ENCODE measurements at regions not wholly inside any gene's neighbourhood (a gene's known extent, or its start where the extent isn't known, plus 50 kb on each side); places are given as distances from the start of the nearest gene placed in this dataset.

DNA sequence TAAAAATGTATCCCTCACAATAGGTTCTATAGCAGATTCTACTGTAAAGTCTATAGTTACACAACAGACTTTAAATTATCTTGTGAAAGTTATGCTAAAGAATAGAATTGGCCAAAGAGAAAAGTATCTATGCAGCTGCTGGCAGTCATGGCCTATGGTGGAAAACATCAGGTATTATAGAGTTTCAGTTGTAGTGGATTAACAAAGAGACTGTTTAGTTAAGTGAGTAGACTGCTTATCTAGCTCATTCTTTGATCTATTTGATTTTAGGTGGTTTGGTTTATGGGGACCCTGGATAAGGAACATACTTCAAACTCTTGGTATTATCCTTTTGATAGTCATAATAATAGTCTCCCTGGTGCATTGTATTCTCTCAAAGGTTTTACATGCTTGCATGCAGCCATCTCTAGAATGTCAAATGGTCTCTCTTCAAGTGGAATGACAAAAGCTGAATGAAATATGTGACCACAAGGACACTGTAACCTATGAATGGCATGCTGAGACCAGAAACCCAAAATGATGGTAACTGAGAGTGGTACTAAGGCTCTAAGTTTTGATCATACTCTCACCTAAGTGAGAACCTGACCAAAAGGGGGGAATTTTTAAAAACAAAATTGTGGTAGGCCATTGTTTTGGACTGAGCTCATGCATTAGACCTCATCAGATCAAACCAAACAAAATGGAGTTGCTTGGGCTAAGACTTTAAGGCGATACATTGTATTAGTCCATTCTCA is 54.9 kb upstream of the NAMPT start:
- no peak for DNase-seq

GRCh38 chr7:106337754-106338153 is 53.0 kb upstream of the NAMPT start:
- DNase-seq = no peak

- DNase-seq = no peak
Measured at GRCh38 chr7:106335814-106336213, 51.0 kb upstream of the NAMPT start.
